ENCODE measurements at regions not wholly inside any gene's neighbourhood (a gene's known extent, or its start where the extent isn't known, plus 50 kb on each side); places are given as distances from the start of the nearest gene placed in this dataset.

- TF ChIP-seq CTCF (IDR thresholded peaks at IDR 0.05; ENCODE audit: unreplicated experiment) = no peak
Measured at GRCh38 chr6:33912195-33912594, 108.4 kb upstream of the MLN start.

GRCh38 chr6:33911488-33911887, 107.7 kb upstream of the MLN start:
- Mint-ChIP-seq H3K36me3 (ENCODE audit: insufficient read depth) (no peaks in the 10 kb centered on the region), H3K4me3 (ENCODE audit: low read depth) (no peak overlapping the region), H3K9me3 (ENCODE audit: low read depth) (no peaks in the 10 kb centered on the region), H3K4me1 (ENCODE audit: low read depth) (peaks cover 13% of the 10 kb centered on the region), H3K27me3 (peaks cover 39% of the 10 kb centered on the region), H3K27ac (no peak overlapping the region)
- no peak for TF ChIP-seq CTCF (IDR thresholded peaks at IDR 0.05; ENCODE audit: unreplicated experiment)
- DNase-seq (ENCODE audit: low spot score, unreplicated experiment) = no peak

More at GRCh38 chr6:33912195-33912594, 108.4 kb upstream of the MLN start:
- H3K4me3 Mint-ChIP-seq (ENCODE audit: low read depth) = no peak overlapping the region
- no peaks in the 10 kb centered on the region for H3K9me3 Mint-ChIP-seq (ENCODE audit: low read depth)
- H3K27me3 Mint-ChIP-seq = peaks cover 34% of the 10 kb centered on the region
- no peak overlapping the region for H3K27ac Mint-ChIP-seq
- H3K36me3 Mint-ChIP-seq (ENCODE audit: insufficient read depth) = no peaks in the 10 kb centered on the region
- no peak for DNase-seq (ENCODE audit: low spot score, unreplicated experiment)
- H3K4me1 Mint-ChIP-seq (ENCODE audit: low read depth) = peaks cover 11% of the 10 kb centered on the region

- no peak overlapping the region for H3K4me3 Mint-ChIP-seq (ENCODE audit: low read depth)
- H3K36me3 Mint-ChIP-seq (ENCODE audit: insufficient read depth) = no peaks in the 10 kb centered on the region
- TF ChIP-seq CTCF (IDR thresholded peaks at IDR 0.05; ENCODE audit: unreplicated experiment) = no peak
Measured at GRCh38 chr6:33910594-33910993, 106.8 kb upstream of the MLN start.

GRCh38 chr6:33909737-33910136, 105.9 kb upstream of the MLN start:
- peaks cover 37% of the 10 kb centered on the region for H3K27me3 Mint-ChIP-seq
- H3K36me3 Mint-ChIP-seq (ENCODE audit: insufficient read depth) = no peaks in the 10 kb centered on the region
- H3K4me1 Mint-ChIP-seq (ENCODE audit: low read depth) = peaks cover 13% of the 10 kb centered on the region
- no peak for TF ChIP-seq CTCF (IDR thresholded peaks at IDR 0.05; ENCODE audit: unreplicated experiment)
- H3K27ac Mint-ChIP-seq = no peak overlapping the region
- no peak overlapping the region for H3K4me3 Mint-ChIP-seq (ENCODE audit: low read depth)
- DNase-seq (ENCODE audit: low spot score, unreplicated experiment) = no peak
- no peaks in the 10 kb centered on the region for H3K9me3 Mint-ChIP-seq (ENCODE audit: low read depth)

More at GRCh38 chr6:33910594-33910993, 106.8 kb upstream of the MLN start:
- peaks cover 40% of the 10 kb centered on the region for H3K27me3 Mint-ChIP-seq
- H3K9me3 Mint-ChIP-seq (ENCODE audit: low read depth) = no peaks in the 10 kb centered on the region
- peaks cover 13% of the 10 kb centered on the region for H3K4me1 Mint-ChIP-seq (ENCODE audit: low read depth)
- no peak for DNase-seq (ENCODE audit: low spot score, unreplicated experiment)
- H3K27ac Mint-ChIP-seq = no peak overlapping the region

GRCh38 chr6:33908025-33908424, 104.2 kb upstream of the MLN start:
- Mint-ChIP-seq H3K4me1 (ENCODE audit: low read depth) (peaks cover 13% of the 10 kb centered on the region), H3K9me3 (ENCODE audit: low read depth) (no peaks in the 10 kb centered on the region), H3K4me3 (ENCODE audit: low read depth) (no peak overlapping the region), H3K27ac (no peak overlapping the region), H3K36me3 (ENCODE audit: insufficient read depth) (no peaks in the 10 kb centered on the region), H3K27me3 (peaks cover 28% of the 10 kb centered on the region)
- DNase-seq (ENCODE audit: low spot score, unreplicated experiment) = no peak
- no peak for TF ChIP-seq CTCF (IDR thresholded peaks at IDR 0.05; ENCODE audit: unreplicated experiment)
